Lower lobe of right lung (tissue), 2 donors: ENCODE measurements at regions not wholly inside any gene's neighbourhood (a gene's known extent, or its start where the extent isn't known, plus 50 kb on each side); places are given as distances from the start of the nearest gene placed in this dataset.

Experiments used
- ATAC-seq, 2 donors: fragments of 200-7000 bp; cut with Tn5 transposase; one replicate each; pipeline ENCODE4 v1.9.1; 2020 to 2022; ENCODE audit warnings: mild to moderate bottlenecking in 2 of 2, moderate library complexity in 2 of 2
- DNase-seq: peaks from one replicate; pipeline ENCODE4 v3.0.0-alpha.2; 2020
- H3K27ac ChIP-seq: fragments of 200-600 bp; one replicate; pipeline ENCODE4 v1.8.0; 2022
- H3K27me3 ChIP-seq: fragments of 200-600 bp; one replicate; pipeline ENCODE4 v1.8.0; 2022; ENCODE audit warnings: low read depth
- H3K36me3 ChIP-seq: fragments of 200-600 bp; one replicate; pipeline ENCODE4 v1.8.0; 2022; ENCODE audit warnings: mild to moderate bottlenecking
- H3K4me1 ChIP-seq: fragments of 200-600 bp; one replicate; pipeline ENCODE4 v1.8.0; 2022
- H3K4me3 ChIP-seq: fragments of 200-600 bp; one replicate; pipeline ENCODE4 v1.8.0; 2022; ENCODE audit warnings: mild to moderate bottlenecking
- H3K9me3 ChIP-seq: fragments of 200-600 bp; one replicate; pipeline ENCODE4 v1.8.0; 2022
- intact Hi-C: fragments of 100-400 bp; cut with DNase I; formaldehyde crosslinking; loops from one replicate; pipeline ENCODE4 v1.11.0; 2022
- TF ChIP-seq, protein P1 (sequence below): fragments of 200-600 bp; IDR thresholded peaks from one replicate; pipeline ENCODE4 v1.8.0; 2022; ENCODE audit warnings: antibody characterized with exemption, mild to moderate bottlenecking
- donor health status: DM: no; HTN: yes; CAD: no; lungs with severe emphysema.

DNA sequence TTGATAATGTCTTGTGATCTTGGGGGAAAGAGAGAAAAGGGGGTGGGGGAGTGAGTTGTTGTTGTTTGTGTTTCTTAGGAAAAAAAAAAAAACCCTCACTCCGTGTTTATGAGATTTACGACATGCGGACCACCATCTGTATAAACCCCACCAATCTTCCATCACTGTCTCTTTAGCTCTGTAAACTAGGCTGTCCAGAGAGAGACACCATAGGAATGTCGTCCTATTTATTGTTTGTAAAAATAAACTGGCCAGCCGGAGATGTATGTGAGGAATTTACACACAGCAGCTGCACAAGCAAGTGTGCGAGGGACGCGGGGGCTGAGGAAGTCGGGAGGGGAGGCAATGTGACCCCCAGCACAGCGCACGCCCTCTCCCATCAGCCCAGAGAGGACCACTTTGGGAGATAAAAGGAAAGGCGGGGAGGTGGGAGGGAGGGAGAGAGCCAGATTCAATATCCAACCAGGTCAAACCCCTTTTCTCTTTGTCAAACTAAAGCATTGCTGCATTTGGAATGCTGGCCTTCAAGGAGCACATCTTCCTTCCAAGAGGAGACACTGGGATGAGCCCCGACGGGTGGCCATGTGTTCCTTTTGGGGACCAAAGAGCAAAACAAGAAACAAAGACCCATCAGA, 136.2 kb upstream of the SALL1 start:
- no peak overlapping the region for H3K4me3 ChIP-seq
- intact Hi-C loops: no loop called here
- H3K27ac ChIP-seq: no peak overlapping the region
- H3K9me3 ChIP-seq: no peaks in the 10 kb centered on the region
- no peak for DNase-seq
- H3K36me3 ChIP-seq: no peaks in the 10 kb centered on the region
- H3K27me3 ChIP-seq: no peaks in the 10 kb centered on the region
- ATAC-seq: no peak
- TF ChIP-seq, protein P1, sequence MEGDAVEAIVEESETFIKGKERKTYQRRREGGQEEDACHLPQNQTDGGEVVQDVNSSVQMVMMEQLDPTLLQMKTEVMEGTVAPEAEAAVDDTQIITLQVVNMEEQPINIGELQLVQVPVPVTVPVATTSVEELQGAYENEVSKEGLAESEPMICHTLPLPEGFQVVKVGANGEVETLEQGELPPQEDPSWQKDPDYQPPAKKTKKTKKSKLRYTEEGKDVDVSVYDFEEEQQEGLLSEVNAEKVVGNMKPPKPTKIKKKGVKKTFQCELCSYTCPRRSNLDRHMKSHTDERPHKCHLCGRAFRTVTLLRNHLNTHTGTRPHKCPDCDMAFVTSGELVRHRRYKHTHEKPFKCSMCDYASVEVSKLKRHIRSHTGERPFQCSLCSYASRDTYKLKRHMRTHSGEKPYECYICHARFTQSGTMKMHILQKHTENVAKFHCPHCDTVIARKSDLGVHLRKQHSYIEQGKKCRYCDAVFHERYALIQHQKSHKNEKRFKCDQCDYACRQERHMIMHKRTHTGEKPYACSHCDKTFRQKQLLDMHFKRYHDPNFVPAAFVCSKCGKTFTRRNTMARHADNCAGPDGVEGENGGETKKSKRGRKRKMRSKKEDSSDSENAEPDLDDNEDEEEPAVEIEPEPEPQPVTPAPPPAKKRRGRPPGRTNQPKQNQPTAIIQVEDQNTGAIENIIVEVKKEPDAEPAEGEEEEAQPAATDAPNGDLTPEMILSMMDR: no peak
- H3K4me1 ChIP-seq: no peaks in the 10 kb centered on the region

DNA sequence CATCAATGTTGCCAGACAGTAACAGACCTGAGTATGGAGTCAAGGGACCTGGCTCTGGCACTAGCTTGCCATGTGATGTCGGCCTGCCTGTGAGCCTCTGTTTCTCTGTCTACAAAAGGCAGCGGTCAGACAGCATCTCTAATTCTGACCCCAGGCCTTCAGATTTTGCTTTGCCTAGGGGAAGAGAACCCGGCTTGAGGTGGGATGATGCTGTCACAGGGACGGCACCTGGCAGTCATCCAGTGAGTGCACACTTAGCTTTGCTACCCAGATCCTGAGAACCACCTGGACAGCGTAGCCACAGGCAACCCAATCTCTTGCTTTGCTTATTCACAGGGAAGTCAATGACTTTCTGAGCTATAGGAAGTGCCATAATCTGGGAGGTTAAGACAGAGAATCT, 135.2 kb upstream of the SALL1 start:
- H3K9me3 ChIP-seq: no peaks in the 10 kb centered on the region
- H3K4me3 ChIP-seq: no peak overlapping the region
- intact Hi-C loops: no loop called here
- no peaks in the 10 kb centered on the region for H3K4me1 ChIP-seq
- TF ChIP-seq, protein P1: no peak
- no peaks in the 10 kb centered on the region for H3K36me3 ChIP-seq
- no peak overlapping the region for H3K27ac ChIP-seq
- DNase-seq (no peak), ATAC-seq (no peak)
- no peaks in the 10 kb centered on the region for H3K27me3 ChIP-seq

DNA sequence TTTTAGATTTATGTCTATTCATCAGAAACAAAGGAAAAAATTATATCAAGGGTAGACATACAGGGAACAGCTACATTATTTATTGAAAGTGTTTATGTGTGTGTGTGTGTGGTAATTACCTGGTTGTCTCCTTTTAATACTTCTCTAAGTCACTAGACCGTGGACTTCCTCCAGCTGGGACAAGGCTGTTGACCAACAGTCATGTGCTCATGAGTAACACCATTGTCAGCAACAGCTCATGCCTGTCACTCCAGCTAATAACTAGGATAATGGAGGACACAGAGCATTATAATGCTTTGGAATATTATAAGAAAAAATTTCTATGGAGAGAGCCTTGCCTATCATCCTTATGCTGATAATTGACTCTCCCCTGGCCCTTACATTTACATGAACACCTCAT, 125.3 kb upstream of the SALL1 start:
- TF ChIP-seq, protein P1: no peak
- no peak overlapping the region for H3K4me3 ChIP-seq
- no peaks in the 10 kb centered on the region for H3K4me1 ChIP-seq
- intact Hi-C loops: no loop called here
- no peaks in the 10 kb centered on the region for H3K27me3 ChIP-seq
- no peak for ATAC-seq
- no peak for DNase-seq
- H3K9me3 ChIP-seq: no peaks in the 10 kb centered on the region
- no peaks in the 10 kb centered on the region for H3K36me3 ChIP-seq
- no peak overlapping the region for H3K27ac ChIP-seq

DNA sequence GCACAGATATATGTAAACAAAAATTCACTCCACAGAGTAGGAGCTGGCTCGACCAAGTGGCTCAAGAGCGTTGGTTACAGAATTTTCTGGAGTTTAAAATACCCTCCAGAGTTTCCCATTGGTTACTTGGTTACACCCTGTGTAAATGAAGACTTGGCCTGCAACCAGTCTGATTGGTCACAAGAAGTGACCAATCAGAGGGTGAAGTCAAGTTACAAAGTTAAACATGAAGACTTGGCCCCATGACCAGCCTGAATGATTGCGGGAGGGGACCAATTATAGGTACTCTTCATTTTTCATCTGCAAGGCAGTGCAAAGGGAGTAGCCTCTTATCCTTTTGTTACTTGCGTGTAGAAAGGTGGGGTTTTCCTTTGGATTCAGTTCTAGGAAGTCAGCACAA, 121.3 kb upstream of the SALL1 start:
- Histone ChIP-seq H3K4me1 (no peaks in the 10 kb centered on the region), H3K36me3 (no peaks in the 10 kb centered on the region), H3K4me3 (no peak overlapping the region), H3K27ac (no peak overlapping the region), H3K27me3 (no peaks in the 10 kb centered on the region), H3K9me3 (no peaks in the 10 kb centered on the region)
- ATAC-seq: no peak
- DNase-seq: no peak
- intact Hi-C loops: no loop called here
- TF ChIP-seq, protein P1: no peak

DNA sequence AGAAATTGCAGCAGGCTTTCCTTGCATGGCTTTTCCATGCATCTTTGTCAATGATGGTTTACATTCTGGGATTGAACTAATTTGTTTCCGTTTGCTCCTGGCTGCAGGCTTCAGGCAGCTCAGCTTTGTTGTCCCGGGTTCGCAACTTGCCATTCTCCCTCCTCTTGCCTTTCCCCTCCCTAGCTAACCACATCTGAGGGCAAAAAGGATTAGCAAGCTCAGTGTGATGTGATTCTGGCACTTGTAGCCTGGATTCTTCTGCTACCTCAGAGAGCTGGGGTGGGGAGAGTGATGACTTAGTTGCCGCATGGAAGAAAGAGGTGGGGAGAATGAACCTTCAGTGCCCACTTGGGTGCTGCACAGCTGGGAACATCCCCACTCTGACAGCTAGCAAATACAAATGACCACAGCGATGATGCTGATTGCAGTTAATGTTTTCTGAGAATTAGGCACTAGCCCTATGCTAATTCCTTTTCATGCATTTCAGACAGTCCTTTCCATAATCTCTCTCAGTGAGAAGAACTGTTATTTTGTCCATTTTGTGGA, 120.2 kb upstream of the SALL1 start:
- DNase-seq (no peak), ATAC-seq (no peak)
- intact Hi-C loops: no loop called here
- H3K27ac ChIP-seq: no peak overlapping the region
- no peaks in the 10 kb centered on the region for H3K27me3 ChIP-seq
- no peaks in the 10 kb centered on the region for H3K9me3 ChIP-seq
- TF ChIP-seq, protein P1: no peak
- no peak overlapping the region for H3K4me3 ChIP-seq
- H3K4me1 ChIP-seq: no peaks in the 10 kb centered on the region
- no peaks in the 10 kb centered on the region for H3K36me3 ChIP-seq
